HG02798 (cell line): ENCODE measurements at regions not wholly inside any gene's neighbourhood (a gene's known extent, or its start where the extent isn't known, plus 50 kb on each side); places are given as distances from the start of the nearest gene placed in this dataset.
"Not testable (repeated sequence)": the region's sequence is repeated elsewhere in the genome, so short reads cannot be mapped to it uniquely, and the experiment has no call there.

ENCODE experiments used
- ATAC-seq: cut with Tn5 transposase; IDR thresholded peaks from one replicate; pipeline ENCODE4 v1.9.1; 2021; ENCODE audit warnings: mild to moderate bottlenecking; ENCODE audit not compliant: unreplicated experiment, poor library complexity

- no peak for ATAC-seq
These were observed 107.2 kb upstream of the SYT13 start for GRCh38 chr11:45393334-45393733.

GRCh38 chr11:45392591-45393091 is 106.5 kb upstream of the SYT13 start:
- ATAC-seq: no peak

GRCh38 chr11:45392154-45392553 is 106.0 kb upstream of the SYT13 start:
- no peak for ATAC-seq

DNA sequence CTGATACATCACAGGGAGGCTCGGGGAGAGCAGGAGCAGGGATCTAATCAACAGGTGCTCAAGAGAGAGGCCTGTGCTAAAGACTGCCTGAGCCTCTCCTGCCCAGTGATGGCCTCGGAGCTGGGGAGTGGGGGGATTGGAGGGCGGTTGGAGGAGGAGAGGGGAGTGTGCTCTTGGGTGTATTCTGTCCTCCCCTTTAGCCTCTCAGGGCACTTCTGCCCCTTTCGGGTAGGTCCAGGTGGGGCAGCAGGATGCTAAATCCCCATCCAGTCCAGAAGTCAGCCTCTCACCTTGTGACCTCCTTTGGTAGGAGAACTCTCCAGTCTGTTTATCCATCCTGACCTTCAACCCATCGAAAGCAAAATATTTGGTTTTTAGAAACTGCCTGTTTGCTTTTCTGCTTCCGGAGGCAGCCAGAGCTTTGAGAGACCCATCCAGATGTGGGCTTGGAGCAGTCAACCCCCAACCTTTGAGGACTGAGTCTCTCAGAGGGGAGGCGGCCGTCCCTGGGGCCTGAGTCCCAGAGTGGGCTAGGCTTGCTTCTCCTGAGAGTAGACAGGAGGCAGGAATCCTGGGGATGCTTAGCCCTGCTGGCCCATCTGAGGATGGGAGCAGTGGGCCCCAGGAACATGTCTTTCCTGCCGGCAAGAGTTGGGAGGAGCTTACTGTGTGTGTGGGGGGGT is 105.2 kb upstream of the SYT13 start:
- ATAC-seq: no peak

DNA sequence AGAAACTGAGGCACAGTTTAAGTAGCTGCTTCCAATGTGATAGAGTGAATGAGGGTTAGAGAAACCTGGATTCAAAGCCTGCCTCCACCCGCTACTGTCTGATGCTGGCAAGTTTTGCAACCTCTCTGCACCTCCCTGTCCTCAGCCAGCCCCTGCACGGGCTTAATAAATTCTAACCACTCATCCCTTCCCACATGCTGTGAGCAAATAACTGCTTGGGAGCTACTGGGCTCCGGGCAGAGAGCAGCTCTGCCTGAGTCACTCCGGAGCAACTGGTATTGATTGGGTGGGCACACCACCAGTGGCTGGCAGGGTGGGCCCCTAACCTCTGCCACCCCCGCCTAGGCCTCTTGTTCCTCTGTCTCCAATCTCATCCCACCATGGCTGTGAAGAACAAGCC is 104.3 kb upstream of the SYT13 start:
- ATAC-seq: no peak

DNA sequence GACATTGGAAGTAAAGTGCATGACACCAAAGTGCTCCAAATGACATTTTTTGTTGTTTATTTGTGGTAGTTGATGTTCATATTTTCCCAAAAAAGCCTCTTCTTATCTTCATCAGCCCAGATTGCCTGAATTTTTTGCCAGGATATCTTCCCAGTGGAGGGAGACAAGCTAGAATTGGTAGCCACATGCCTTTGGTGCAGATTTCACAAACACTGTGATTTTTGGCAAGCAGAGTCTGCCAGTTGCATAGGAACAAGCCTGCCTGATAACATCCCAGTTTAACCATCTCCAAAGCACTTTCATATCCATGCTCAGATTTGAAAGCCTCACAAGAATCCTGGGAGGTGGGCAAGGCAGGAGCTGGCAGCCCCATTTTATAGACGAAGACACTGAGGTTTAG is 102.3 kb upstream of the SYT13 start:
- ATAC-seq: no peak

- not testable (repeated sequence) for ATAC-seq
These were observed 101.7 kb upstream of the SYT13 start for GRCh38 chr11:45387885-45388284.

DNA sequence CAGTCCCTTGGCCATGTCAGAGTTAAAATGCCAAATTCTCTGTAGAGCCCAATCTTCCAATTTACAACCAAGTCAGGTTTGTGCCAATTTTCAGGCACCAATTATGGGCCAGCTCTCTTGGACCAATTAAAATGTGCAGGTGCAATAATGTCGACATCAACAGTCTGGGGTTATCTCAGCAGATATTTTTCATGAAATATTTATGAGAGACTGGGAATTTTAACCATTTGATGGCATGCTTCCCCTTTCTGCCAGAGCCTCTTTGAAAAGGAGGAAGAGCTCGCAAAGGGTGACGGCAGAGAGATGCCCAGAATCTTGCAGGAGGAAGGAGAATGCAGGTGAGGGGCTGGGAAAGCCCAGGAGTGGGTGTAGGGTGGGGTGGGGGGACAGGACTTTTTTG is 100.8 kb upstream of the SYT13 start:
- no peak for ATAC-seq

DNA sequence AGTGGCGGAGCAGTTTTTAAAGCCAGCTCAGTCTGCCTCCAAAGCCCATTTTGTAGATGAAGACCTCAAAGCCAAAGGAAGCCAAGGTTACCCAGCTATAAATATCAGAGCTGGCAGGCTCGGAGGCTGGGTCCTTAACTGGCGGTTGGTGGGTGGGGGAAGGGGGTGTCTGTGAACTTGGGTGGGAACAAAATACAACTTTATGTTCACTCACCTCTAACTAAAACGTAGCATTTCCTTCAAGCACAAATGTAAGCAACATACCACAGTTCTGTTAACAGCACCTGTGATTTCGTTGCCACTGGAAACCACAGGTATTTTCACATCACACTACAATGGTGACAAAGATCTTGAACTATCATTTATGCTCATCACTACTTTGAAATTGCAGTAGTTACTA is 99.7 kb upstream of the SYT13 start:
- ATAC-seq: no peak

GRCh38 chr11:45385423-45385822 is 99.3 kb upstream of the SYT13 start:
- ATAC-seq: no peak

DNA sequence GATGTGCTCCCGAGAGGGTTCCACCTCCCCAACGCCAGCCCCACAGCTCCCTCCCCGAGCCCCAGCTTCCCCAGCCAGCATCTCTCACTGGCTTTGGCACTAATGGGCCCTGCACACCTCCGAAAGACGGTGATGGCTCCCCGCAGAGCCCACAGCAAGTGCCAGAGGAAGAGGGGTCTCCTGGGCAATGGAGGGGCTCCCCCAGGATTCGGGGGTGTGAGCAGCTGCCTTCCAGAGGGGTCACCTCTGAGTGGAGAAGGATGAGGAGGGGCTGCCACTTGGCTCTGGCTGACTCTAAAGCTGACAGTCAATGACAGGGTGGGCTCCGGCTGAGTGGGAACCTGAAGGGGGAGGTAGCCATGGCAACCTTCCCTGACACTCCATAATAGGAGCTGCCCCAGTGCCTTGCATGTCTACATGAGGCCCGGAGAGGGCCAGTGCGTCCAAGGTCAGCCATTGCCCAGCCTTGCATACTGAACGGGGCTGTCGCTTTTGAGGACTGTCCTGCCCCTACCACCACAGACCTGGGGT is 98.6 kb upstream of the SYT13 start:
- no peak for ATAC-seq

- ATAC-seq: no peak
These were observed 97.9 kb upstream of the SYT13 start for GRCh38 chr11:45384016-45384415.

- no peak for ATAC-seq
These were observed 97.1 kb upstream of the SYT13 start for GRCh38 chr11:45383224-45383623.

- ATAC-seq: no peak
These were observed 96.2 kb upstream of the SYT13 start for GRCh38 chr11:45382133-45382878.

- ATAC-seq: no peak
These were observed 93.2 kb upstream of the SYT13 start for GRCh38 chr11:45379162-45379863.

GRCh38 chr11:45378516-45378915 is 92.4 kb upstream of the SYT13 start:
- no peak for ATAC-seq

DNA sequence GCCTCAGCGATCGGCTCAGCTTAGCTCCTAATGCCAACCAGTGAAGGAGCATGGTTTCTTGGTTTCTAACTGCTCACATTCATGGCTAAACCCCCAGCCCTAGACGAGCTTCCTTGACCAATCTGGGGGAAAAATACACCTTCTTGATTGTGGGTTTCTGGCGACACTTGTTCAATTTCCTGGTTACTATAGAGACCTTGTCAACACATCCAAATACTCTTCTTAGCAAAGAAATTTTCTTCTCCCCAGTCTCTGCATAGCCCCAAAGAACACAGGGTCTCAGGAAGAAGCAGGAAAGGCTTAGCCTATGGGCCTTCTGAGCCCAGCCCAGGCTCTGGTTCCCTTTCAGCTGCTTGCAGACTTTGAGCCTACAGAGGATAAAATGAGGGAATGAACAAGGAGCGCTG is 88.5 kb upstream of the SYT13 start:
- ATAC-seq: no peak

- ATAC-seq: no peak
These were observed 88.0 kb upstream of the SYT13 start for GRCh38 chr11:45374130-45374529.

DNA sequence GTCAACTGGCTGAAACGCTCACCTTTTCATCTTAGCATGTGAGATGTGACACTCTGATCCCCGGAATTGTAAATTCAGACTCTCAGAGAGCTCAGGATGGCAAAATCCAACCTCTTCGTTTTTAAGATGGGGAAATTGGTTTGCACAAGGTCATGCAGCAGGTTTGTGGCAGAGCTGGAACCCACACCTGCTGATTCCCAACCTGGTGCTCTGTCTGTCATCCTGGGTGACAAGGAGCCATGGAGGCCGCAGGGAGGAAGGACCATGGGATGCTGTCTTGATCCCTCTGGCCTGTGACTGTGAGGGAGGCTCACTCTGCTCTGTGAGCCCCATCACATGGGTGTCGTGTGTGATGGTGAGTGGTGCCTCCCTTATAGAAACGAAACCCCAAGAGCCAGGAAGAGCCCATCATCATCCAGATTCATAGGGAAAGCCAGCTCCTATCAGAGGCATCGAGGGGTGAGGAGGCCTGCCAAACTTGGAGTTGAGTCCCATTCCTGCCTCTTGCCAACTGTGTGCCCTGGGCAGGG is 87.4 kb upstream of the SYT13 start:
- no peak for ATAC-seq

DNA sequence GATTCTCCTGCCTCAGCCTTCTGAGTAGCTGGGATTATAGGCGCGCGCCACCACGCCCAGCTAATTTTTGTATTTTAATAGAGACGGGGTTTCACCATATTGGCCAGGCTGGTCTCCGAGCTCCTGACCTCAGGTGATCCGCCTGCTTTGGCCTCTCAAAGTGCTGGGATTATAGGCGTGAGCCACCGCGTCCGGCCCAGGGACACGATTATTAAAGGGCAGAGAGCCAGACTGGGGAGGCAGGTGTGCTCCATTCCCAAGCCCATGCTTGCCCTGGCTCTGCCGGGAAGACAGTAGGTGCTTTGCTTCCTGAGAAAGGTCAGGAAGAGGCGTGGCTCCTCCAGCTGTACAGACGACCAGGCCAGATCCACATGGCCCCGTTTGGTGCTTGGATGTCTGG is 86.3 kb upstream of the SYT13 start:
- ATAC-seq: not testable (repeated sequence)
